ENCODE measurements at regions not wholly inside any gene's neighbourhood (a gene's known extent, or its start where the extent isn't known, plus 50 kb on each side); places are given as distances from the start of the nearest gene placed in this dataset.

- TF ChIP-seq ZBTB6 (tag by site-specific recombination; IDR thresholded peaks at IDR 0.05) = no peak
- TF ChIP-seq ZNF776 (tag by site-specific recombination; IDR thresholded peaks at IDR 0.05; ENCODE audit: borderline replicate concordance) = no peak
- TF ChIP-seq ZNF660 (tag by site-specific recombination; IDR thresholded peaks at IDR 0.05) = no peak
- no peak for TF ChIP-seq KLF9 (tag by site-specific recombination; IDR thresholded peaks at IDR 0.05; ENCODE audit: low read depth)
- no peak for TF ChIP-seq ZNF121 (tag by site-specific recombination; IDR thresholded peaks at IDR 0.05)
- no peak for TF ChIP-seq ZNF23 (tag by site-specific recombination; IDR thresholded peaks at IDR 0.05; ENCODE audit: borderline replicate concordance)
- TF ChIP-seq REPIN1 (tag by site-specific recombination; IDR thresholded peaks at IDR 0.05; ENCODE audit: low read depth) = no peak
- TF ChIP-seq CTCF (tag by site-specific recombination; IDR thresholded peaks at IDR 0.05) = no peak
- TF ChIP-seq GLI2 (tag by site-specific recombination; IDR thresholded peaks at IDR 0.05; ENCODE audit: borderline replicate concordance, low read depth) = no peak
- no peak for TF ChIP-seq ZNF24 (tag by site-specific recombination; IDR thresholded peaks at IDR 0.05)
- TF ChIP-seq ZNF26 (tag by site-specific recombination; IDR thresholded peaks at IDR 0.05) = no peak
- TF ChIP-seq ZNF585B (tag by site-specific recombination; IDR thresholded peaks at IDR 0.05) = no peak
- TF ChIP-seq HOXD13 (CRISPR knock-in tag; IDR thresholded peaks at IDR 0.05; ENCODE audit: borderline replicate concordance) = no peak
Observed at GRCh38 chr15:96416934-96417759, 86.6 kb downstream of the NR2F2 start.

Data from HEK293 (cell line).